Astrocyte of the cerebellum (primary cell): ENCODE measurements at regions not wholly inside any gene's neighbourhood (a gene's known extent, or its start where the extent isn't known, plus 50 kb on each side); places are given as distances from the start of the nearest gene placed in this dataset.

Experiments used
- DNase-seq: peaks from one replicate; pipeline ENCODE4 v3.0.0-alpha.2; 2011; ENCODE audit warnings: low read depth
- H3K4me3 ChIP-seq: 2 replicates; pipeline ENCODE4 v1.5.1; 2011; ENCODE audit warnings: mild to moderate bottlenecking, low read depth, low read length, moderate library complexity
- CTCF ChIP-seq: IDR thresholded peaks from 2 replicates; pipeline ENCODE4 v1.5.1; 2012; ENCODE audit warnings: low read length, low read depth, moderate library complexity, mild to moderate bottlenecking; ENCODE audit errors: missing control alignments
- in situ Hi-C: cut with HindIII; loops from 2 replicates; pipeline ENCODE4 v1.10.0; 2017; ENCODE audit warnings: low sequenced_read_pairs

- peak; percentile 12 for DNase-seq
- TF ChIP-seq CTCF: no peak
- in situ Hi-C loops: no loop called here
- no peak overlapping the region for H3K4me3 ChIP-seq
Measured at GRCh38 chr3:88807491-88808105, 299.8 kb upstream of the EPHA3 start.

GRCh38 chr3:88809993-88810392, 297.4 kb upstream of the EPHA3 start:
- TF ChIP-seq CTCF: no peak
- no peak overlapping the region for H3K4me3 ChIP-seq
- in situ Hi-C loops: no loop called here
- DNase-seq: no peak

GRCh38 chr3:88810455-88810854, 297.0 kb upstream of the EPHA3 start:
- DNase-seq: no peak
- in situ Hi-C loops: no loop called here
- H3K4me3 ChIP-seq: no peak overlapping the region
- TF ChIP-seq CTCF: no peak

GRCh38 chr3:88811096-88811495, 296.3 kb upstream of the EPHA3 start:
- TF ChIP-seq CTCF: no peak
- in situ Hi-C loops: no loop called here
- DNase-seq: no peak
- no peak overlapping the region for H3K4me3 ChIP-seq

- no peak overlapping the region for H3K4me3 ChIP-seq
- no peak for TF ChIP-seq CTCF
- DNase-seq: no peak
- in situ Hi-C loops: no loop called here
Measured at GRCh38 chr3:88812576-88812975, 294.8 kb upstream of the EPHA3 start.

- DNase-seq: no peak
- in situ Hi-C loops: no loop called here
- H3K4me3 ChIP-seq: no peak overlapping the region
- TF ChIP-seq CTCF: no peak
Measured at GRCh38 chr3:88816445-88816844, 291.0 kb upstream of the EPHA3 start.
